ENCODE measurements at regions not wholly inside any gene's neighbourhood (a gene's known extent, or its start where the extent isn't known, plus 50 kb on each side); places are given as distances from the start of the nearest gene placed in this dataset.
"Not testable (repeated sequence)": the region's sequence is repeated elsewhere in the genome, so short reads cannot be mapped to it uniquely, and the experiment has no call there.

- Mint-ChIP-seq H3K27me3 (ENCODE audit: insufficient read depth) (no peaks in the 10 kb centered on the region), H3K9me3 (no peaks in the 10 kb centered on the region), H3K36me3 (ENCODE audit: low read depth) (peaks cover 3% of the 10 kb centered on the region), H3K27ac (no peak overlapping the region), H3K4me1 (peaks cover 28% of the 10 kb centered on the region), H3K4me3 (no peak overlapping the region)
- WGBS, 2 experiments (ENCODE audit: insufficient coverage in 1 of 2, insufficient read length in 1 of 2): 100% methylated on average over 1 of the region's 1 CpG; no CpG with 5 or more reads in 1 of the 2 experiments
- TF ChIP-seq, protein P1, sequence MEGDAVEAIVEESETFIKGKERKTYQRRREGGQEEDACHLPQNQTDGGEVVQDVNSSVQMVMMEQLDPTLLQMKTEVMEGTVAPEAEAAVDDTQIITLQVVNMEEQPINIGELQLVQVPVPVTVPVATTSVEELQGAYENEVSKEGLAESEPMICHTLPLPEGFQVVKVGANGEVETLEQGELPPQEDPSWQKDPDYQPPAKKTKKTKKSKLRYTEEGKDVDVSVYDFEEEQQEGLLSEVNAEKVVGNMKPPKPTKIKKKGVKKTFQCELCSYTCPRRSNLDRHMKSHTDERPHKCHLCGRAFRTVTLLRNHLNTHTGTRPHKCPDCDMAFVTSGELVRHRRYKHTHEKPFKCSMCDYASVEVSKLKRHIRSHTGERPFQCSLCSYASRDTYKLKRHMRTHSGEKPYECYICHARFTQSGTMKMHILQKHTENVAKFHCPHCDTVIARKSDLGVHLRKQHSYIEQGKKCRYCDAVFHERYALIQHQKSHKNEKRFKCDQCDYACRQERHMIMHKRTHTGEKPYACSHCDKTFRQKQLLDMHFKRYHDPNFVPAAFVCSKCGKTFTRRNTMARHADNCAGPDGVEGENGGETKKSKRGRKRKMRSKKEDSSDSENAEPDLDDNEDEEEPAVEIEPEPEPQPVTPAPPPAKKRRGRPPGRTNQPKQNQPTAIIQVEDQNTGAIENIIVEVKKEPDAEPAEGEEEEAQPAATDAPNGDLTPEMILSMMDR (conservative IDR thresholded peaks at IDR 0.05): no peak
- no peaks in the 10 kb centered on the region for H3K36me3 ChIP-seq (ENCODE audit: control insufficient read depth, insufficient read depth, low read length)
- peak; percentile 70 for DNase-seq
- H3K4me1 ChIP-seq (ENCODE audit: control insufficient read depth, insufficient read depth, low read length): peaks cover 13% of the 10 kb centered on the region
- H3K4me3 ChIP-seq (ENCODE audit: low read length): no peak overlapping the region
- H3K27me3 ChIP-seq (ENCODE audit: control insufficient read depth, insufficient read depth, low read length, poor library complexity, severe bottlenecking): no peaks in the 10 kb centered on the region
- H3K27ac ChIP-seq (ENCODE audit: low read depth, low read length): no peak overlapping the region
- H3K9me3 ChIP-seq (ENCODE audit: control insufficient read depth, low read length): peaks cover 7% of the 10 kb centered on the region
- H3K9ac ChIP-seq (ENCODE audit: extremely low read depth, low read length, poor library complexity, severe bottlenecking): no peak overlapping the region
These were observed 238.0 kb upstream of the SLC16A7 start for GRCh38 chr12:59357811-59358210.

DNA sequence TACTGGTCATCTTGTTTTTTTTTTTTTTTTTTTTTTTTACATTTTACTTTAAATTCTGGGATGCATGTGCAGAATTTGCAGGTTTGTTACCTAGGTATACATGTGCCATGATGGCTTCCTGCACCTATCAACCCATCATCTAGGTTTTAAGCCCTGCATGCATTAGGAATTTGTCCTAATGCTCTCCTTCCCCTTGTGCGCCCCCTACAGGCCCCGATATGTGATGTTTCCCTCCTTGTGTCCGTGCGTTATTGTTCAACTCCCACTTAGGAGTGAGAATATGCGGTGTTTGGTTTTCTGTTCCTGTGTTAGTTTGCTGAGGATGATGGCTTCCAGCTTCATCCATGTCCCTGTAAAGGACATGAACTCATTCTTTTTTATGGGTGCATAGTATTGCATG lies 249.6 kb upstream of the SLC16A7 start:
- H3K27ac ChIP-seq (ENCODE audit: low read depth, low read length); H3K4me3 ChIP-seq (ENCODE audit: low read length); H3K4me1 ChIP-seq (ENCODE audit: control insufficient read depth, insufficient read depth, low read length); H3K27ac Mint-ChIP-seq; H3K27me3 Mint-ChIP-seq (ENCODE audit: insufficient read depth); H3K4me3 Mint-ChIP-seq; H3K27me3 ChIP-seq (ENCODE audit: control insufficient read depth, insufficient read depth, low read length, poor library complexity, severe bottlenecking); H3K36me3 ChIP-seq (ENCODE audit: control insufficient read depth, insufficient read depth, low read length); H3K4me1 Mint-ChIP-seq; H3K9ac ChIP-seq (ENCODE audit: extremely low read depth, low read length, poor library complexity, severe bottlenecking): not testable (repeated sequence)
- peak; percentile 88 for DNase-seq
- peaks cover 26% of the 10 kb centered on the region for H3K9me3 Mint-ChIP-seq
- peaks cover 24% of the 10 kb centered on the region for H3K9me3 ChIP-seq (ENCODE audit: control insufficient read depth, low read length)
- TF ChIP-seq, protein P1 (conservative IDR thresholded peaks at IDR 0.05): peak; percentile 82
- 52% methylated on average over 4 of the region's 5 CpGs; no CpG with 5 or more reads in 1 of the 2 experiments for whole genome bisulfite sequencing, 2 experiments (ENCODE audit: insufficient coverage in 1 of 2, insufficient read length in 1 of 2)
- H3K36me3 Mint-ChIP-seq (ENCODE audit: low read depth): peaks cover 24% of the 10 kb centered on the region

DNA sequence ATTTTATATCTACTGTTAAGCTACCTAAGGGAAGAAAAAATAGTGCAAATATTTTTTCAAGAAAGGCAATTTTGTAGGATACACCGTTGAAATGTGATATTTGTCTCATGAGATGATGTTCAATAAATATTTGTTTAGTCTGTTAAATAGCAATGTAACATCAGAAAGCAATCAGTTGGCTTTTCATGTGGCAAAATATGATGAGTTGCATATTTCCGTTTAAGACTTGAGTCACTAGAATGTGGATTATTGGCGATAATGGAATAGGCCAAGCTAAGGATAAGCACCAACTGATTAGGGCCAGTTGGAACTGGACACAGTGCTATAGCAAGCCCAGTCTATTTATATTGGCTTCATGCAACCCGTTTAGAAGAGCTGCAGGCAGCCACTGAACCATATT lies 250.4 kb upstream of the SLC16A7 start:
- Mint-ChIP-seq H3K36me3 (ENCODE audit: low read depth) (peaks cover 24% of the 10 kb centered on the region), H3K4me1 (peaks cover 3% of the 10 kb centered on the region), H3K9me3 (peaks cover 26% of the 10 kb centered on the region), H3K27ac (no peak overlapping the region), H3K4me3 (no peak overlapping the region), H3K27me3 (ENCODE audit: insufficient read depth) (no peaks in the 10 kb centered on the region)
- H3K27me3 ChIP-seq (ENCODE audit: control insufficient read depth, insufficient read depth, low read length, poor library complexity, severe bottlenecking): no peaks in the 10 kb centered on the region
- no peak overlapping the region for H3K4me3 ChIP-seq (ENCODE audit: low read length)
- H3K4me1 ChIP-seq (ENCODE audit: control insufficient read depth, insufficient read depth, low read length): no peaks in the 10 kb centered on the region
- no peak for DNase-seq
- peaks cover 24% of the 10 kb centered on the region for H3K9me3 ChIP-seq (ENCODE audit: control insufficient read depth, low read length)
- no peak overlapping the region for H3K27ac ChIP-seq (ENCODE audit: low read depth, low read length)
- no peaks in the 10 kb centered on the region for H3K36me3 ChIP-seq (ENCODE audit: control insufficient read depth, insufficient read depth, low read length)
- 87 to 100% methylated on average over 3 to 4 of the region's 4 CpGs for WGBS, 2 experiments (ENCODE audit: insufficient coverage in 1 of 2, insufficient read length in 1 of 2)
- TF ChIP-seq, protein P1 (conservative IDR thresholded peaks at IDR 0.05): no peak
- no peak overlapping the region for H3K9ac ChIP-seq (ENCODE audit: extremely low read depth, low read length, poor library complexity, severe bottlenecking)

Measured in endodermal cell (in vitro differentiated cells).